ENCODE measurements at regions not wholly inside any gene's neighbourhood (a gene's known extent, or its start where the extent isn't known, plus 50 kb on each side); places are given as distances from the start of the nearest gene placed in this dataset.

- no peak for DNase-seq
- Mint-ChIP-seq H3K4me1 (ENCODE audit: low read depth, unreplicated experiment) (no peaks in the 10 kb centered on the region), H3K4me3 (ENCODE audit: unreplicated experiment) (no peak overlapping the region), H3K27ac (ENCODE audit: unreplicated experiment) (no peak overlapping the region), H3K36me3 (ENCODE audit: insufficient read depth, unreplicated experiment) (no peaks in the 10 kb centered on the region), H3K9me3 (ENCODE audit: unreplicated experiment) (no peaks in the 10 kb centered on the region), H3K27me3 (ENCODE audit: insufficient read depth, unreplicated experiment) (no peaks in the 10 kb centered on the region)
- TF ChIP-seq, protein P1, sequence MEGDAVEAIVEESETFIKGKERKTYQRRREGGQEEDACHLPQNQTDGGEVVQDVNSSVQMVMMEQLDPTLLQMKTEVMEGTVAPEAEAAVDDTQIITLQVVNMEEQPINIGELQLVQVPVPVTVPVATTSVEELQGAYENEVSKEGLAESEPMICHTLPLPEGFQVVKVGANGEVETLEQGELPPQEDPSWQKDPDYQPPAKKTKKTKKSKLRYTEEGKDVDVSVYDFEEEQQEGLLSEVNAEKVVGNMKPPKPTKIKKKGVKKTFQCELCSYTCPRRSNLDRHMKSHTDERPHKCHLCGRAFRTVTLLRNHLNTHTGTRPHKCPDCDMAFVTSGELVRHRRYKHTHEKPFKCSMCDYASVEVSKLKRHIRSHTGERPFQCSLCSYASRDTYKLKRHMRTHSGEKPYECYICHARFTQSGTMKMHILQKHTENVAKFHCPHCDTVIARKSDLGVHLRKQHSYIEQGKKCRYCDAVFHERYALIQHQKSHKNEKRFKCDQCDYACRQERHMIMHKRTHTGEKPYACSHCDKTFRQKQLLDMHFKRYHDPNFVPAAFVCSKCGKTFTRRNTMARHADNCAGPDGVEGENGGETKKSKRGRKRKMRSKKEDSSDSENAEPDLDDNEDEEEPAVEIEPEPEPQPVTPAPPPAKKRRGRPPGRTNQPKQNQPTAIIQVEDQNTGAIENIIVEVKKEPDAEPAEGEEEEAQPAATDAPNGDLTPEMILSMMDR (IDR thresholded peaks at IDR 0.05; ENCODE audit: insufficient read depth in 1 of 2, low read depth in 1 of 2, low read length in 1 of 2, severe bottlenecking in 1 of 2, unreplicated experiment in 1 of 2): no peak
- ChIA-PET CTCF (no interaction called here), POLR2A (no interaction called here)
- no peaks in the 10 kb centered on the region for H3K9me3 ChIP-seq
- no peaks in the 10 kb centered on the region for H3K27me3 ChIP-seq (replicated peaks; ENCODE audit: control insufficient read depth, insufficient read depth, low read length)
- H3K4me1 ChIP-seq: no peaks in the 10 kb centered on the region
- H3K36me3 ChIP-seq (ENCODE audit: control insufficient read depth, insufficient read depth, low read length): no peaks in the 10 kb centered on the region
- no TSS peak for BruUV-seq (replicated peaks)
- no peak overlapping the region for H3K4me3 ChIP-seq (ENCODE audit: low read depth, low read length)
- intact Hi-C loops (cut with micrococcal nuclease; ENCODE audit: unreplicated experiment): no loop called here
Measured at GRCh38 chrX:22376369-22376768, 103.7 kb downstream of the CBLL2 start.

- no peaks in the 10 kb centered on the region for H3K4me1 ChIP-seq
- H3K27me3 ChIP-seq (replicated peaks; ENCODE audit: control insufficient read depth, insufficient read depth, low read length): no peaks in the 10 kb centered on the region
- H3K4me3 ChIP-seq (ENCODE audit: low read depth, low read length): no peak overlapping the region
- no peaks in the 10 kb centered on the region for H3K36me3 ChIP-seq (ENCODE audit: control insufficient read depth, insufficient read depth, low read length)
- ChIA-PET POLR2A (no interaction called here), CTCF (interaction anchor here (0.6 kb wide), 1 partner anchor 15 kb away, joined by 3 read pairs; no protein-coding TSS in a partner anchor)
- H3K4me3 Mint-ChIP-seq (ENCODE audit: unreplicated experiment): no peak overlapping the region
- H3K4me1 Mint-ChIP-seq (ENCODE audit: low read depth, unreplicated experiment): no peaks in the 10 kb centered on the region
- no peaks in the 10 kb centered on the region for H3K9me3 ChIP-seq
- TF ChIP-seq, protein P1 (IDR thresholded peaks at IDR 0.05; ENCODE audit: insufficient read depth in 1 of 2, low read depth in 1 of 2, low read length in 1 of 2, severe bottlenecking in 1 of 2, unreplicated experiment in 1 of 2): no peak
- H3K27ac Mint-ChIP-seq (ENCODE audit: unreplicated experiment): no peak overlapping the region
- BruUV-seq (replicated peaks): no TSS peak
- H3K36me3 Mint-ChIP-seq (ENCODE audit: insufficient read depth, unreplicated experiment): no peaks in the 10 kb centered on the region
- no peaks in the 10 kb centered on the region for H3K27me3 Mint-ChIP-seq (ENCODE audit: insufficient read depth, unreplicated experiment)
- no peak for DNase-seq
- no peaks in the 10 kb centered on the region for H3K9me3 Mint-ChIP-seq (ENCODE audit: unreplicated experiment)
- intact Hi-C loops (cut with micrococcal nuclease; ENCODE audit: unreplicated experiment): no loop called here
Measured at GRCh38 chrX:22378296-22378695, 105.6 kb downstream of the CBLL2 start.

- peak in 1 of 2 experiments; percentile 1 for DNase-seq
- no peaks in the 10 kb centered on the region for H3K9me3 Mint-ChIP-seq (ENCODE audit: unreplicated experiment)
- no peaks in the 10 kb centered on the region for H3K27me3 ChIP-seq (replicated peaks; ENCODE audit: control insufficient read depth, insufficient read depth, low read length)
- TF ChIP-seq, protein P1 (IDR thresholded peaks at IDR 0.05; ENCODE audit: insufficient read depth in 1 of 2, low read depth in 1 of 2, low read length in 1 of 2, severe bottlenecking in 1 of 2, unreplicated experiment in 1 of 2): no peak
- no peaks in the 10 kb centered on the region for H3K9me3 ChIP-seq
- H3K36me3 Mint-ChIP-seq (ENCODE audit: insufficient read depth, unreplicated experiment): no peaks in the 10 kb centered on the region
- H3K4me3 Mint-ChIP-seq (ENCODE audit: unreplicated experiment): no peak overlapping the region
- CTCF ChIA-PET: no interaction called here
- no peaks in the 10 kb centered on the region for H3K36me3 ChIP-seq (ENCODE audit: control insufficient read depth, insufficient read depth, low read length)
- POLR2A ChIA-PET: no interaction called here
- H3K4me1 Mint-ChIP-seq (ENCODE audit: low read depth, unreplicated experiment): no peaks in the 10 kb centered on the region
- H3K4me3 ChIP-seq (ENCODE audit: low read depth, low read length): no peak overlapping the region
- no peaks in the 10 kb centered on the region for H3K4me1 ChIP-seq
- H3K27me3 Mint-ChIP-seq (ENCODE audit: insufficient read depth, unreplicated experiment): peaks cover 4% of the 10 kb centered on the region
- no peak overlapping the region for H3K27ac Mint-ChIP-seq (ENCODE audit: unreplicated experiment)
- intact Hi-C loops (cut with micrococcal nuclease; ENCODE audit: unreplicated experiment): no loop called here
- BruUV-seq (replicated peaks): no TSS peak
Measured at GRCh38 chrX:22383988-22384387, 111.3 kb downstream of the CBLL2 start.

All from Caco-2 (cell line).